OCI-LY3 (cell line): ENCODE measurements at regions not wholly inside any gene's neighbourhood (a gene's known extent, or its start where the extent isn't known, plus 50 kb on each side); places are given as distances from the start of the nearest gene placed in this dataset.

Source experiments
- EZH2phosphoT487 ChIP-seq: fragments of 200-600 bp; shearing (Covaris generic); IDR thresholded peaks from 2 replicates; pipeline ENCODE4 v1.6.1; 2018; ENCODE audit warnings: antibody characterized with exemption, mixed run types, low read depth
- TF ChIP-seq, protein P1 (sequence below): fragments of 200-600, 300-600 bp; sonication (generic); IDR thresholded peaks from 2 replicates; pipeline ENCODE4 v1.5.1; 2014; ENCODE audit warnings: antibody characterized with exemption, low read length, low read depth

DNA sequence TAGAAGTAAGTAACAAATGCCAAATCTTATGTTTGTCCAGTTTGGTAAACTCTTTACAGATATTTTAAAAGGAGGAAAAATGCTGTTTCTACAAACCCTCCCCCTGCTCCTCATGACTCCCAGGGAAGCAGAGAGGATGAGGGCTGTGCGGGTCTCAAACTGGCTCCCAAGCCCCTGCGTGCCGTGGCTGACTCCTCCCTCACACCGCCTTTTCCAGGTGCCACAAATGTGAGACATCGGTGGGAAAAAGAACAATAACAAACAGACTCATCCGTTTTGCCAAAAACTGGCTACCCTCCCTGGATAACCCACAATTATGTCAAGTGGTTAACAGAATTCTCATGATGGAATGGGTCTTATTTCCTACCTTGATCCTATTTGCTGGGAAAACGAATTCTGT is 594.6 kb downstream of the PTPRU start:
- TF ChIP-seq, protein P1, sequence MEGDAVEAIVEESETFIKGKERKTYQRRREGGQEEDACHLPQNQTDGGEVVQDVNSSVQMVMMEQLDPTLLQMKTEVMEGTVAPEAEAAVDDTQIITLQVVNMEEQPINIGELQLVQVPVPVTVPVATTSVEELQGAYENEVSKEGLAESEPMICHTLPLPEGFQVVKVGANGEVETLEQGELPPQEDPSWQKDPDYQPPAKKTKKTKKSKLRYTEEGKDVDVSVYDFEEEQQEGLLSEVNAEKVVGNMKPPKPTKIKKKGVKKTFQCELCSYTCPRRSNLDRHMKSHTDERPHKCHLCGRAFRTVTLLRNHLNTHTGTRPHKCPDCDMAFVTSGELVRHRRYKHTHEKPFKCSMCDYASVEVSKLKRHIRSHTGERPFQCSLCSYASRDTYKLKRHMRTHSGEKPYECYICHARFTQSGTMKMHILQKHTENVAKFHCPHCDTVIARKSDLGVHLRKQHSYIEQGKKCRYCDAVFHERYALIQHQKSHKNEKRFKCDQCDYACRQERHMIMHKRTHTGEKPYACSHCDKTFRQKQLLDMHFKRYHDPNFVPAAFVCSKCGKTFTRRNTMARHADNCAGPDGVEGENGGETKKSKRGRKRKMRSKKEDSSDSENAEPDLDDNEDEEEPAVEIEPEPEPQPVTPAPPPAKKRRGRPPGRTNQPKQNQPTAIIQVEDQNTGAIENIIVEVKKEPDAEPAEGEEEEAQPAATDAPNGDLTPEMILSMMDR, result no peak
- no peak for TF ChIP-seq EZH2phosphoT487
